ENCODE measurements at regions not wholly inside any gene's neighbourhood (a gene's known extent, or its start where the extent isn't known, plus 50 kb on each side); places are given as distances from the start of the nearest gene placed in this dataset.

DNA sequence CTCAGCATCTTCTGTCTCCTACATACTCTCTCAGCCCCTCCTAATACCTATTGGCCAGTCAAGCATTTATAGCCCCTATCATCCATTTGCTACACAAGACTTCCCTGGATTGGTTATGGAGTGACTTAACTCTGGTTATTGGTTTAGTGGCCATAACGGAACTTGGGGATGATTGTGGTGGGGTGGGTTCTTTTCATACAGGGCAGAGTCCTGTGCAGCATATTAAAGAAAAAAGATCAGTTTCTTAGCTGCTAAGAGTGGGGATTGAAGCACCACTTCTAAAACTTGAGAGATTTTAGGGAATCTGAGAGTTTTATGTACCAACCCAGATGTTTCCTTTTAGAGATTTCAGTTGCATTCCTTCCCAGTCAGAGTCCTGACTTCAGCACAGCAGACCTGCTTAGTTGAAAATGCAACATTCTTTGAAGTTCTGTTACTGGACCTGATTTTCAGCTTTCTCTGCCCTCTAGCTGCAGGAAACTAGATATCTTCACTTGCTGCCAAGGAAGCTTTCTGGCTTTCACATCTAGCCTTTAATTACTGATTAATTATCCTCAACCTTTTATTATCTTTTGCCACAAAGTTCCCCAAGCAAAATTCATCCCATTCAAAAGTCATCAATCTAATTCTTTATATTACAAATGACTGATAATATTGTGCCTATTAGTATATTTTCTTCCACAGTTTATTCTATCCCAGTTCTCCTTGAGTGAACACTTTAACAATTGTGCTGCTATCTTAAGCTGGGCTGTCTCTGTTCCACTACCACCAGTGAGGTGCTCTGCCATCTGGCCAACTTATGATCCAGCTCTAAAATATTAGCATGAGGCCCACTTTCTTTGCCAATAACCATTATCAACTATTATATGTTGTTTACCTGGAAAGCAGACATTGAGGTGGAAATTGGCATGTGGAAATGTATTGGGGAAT, 906.0 kb upstream of the ALCAM start:
- DNase-seq (ENCODE audit: low read depth in 2 of 2) = peak; percentile 45 to 57

DNA sequence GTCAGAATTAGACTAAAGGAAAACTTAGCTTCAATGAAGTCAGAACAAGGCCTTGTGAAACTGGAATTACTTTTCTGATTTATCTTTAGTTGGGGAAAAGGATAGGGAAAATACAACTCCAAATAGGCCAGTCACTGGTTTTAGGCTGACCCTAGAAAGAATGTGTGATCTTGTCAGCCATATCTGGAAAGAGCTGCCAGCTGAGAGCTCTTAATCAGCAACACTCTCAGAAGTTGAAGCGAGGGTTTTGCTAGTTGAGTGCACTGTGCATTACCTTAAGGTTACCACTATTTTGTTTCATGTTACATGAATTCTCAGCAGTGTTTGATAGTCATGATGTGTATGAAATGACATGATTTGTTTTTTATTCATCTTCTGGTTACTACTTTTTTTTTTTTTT, 905.3 kb upstream of the ALCAM start:
- no peak for DNase-seq (ENCODE audit: low read depth in 2 of 2)

DNA sequence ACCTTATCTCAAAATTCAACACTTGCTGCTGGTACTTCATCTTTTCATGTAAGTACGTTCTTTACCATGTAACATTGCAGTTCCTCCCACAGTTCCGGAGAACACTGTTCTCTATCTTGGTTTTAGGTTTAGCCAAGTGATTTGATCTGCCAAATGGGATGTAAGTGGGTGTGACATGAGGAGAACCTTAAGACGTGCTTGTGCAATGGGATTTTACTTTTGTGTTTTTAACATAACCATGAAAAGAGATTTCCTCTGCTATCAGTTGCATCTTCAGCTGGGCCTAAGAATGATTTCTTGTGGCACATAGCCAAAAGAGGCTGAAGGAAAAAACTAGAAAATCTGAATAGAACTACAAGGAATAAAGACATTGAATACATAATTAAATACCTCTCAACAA, 894.5 kb upstream of the ALCAM start:
- no peak for DNase-seq (ENCODE audit: low read depth in 2 of 2)

DNA sequence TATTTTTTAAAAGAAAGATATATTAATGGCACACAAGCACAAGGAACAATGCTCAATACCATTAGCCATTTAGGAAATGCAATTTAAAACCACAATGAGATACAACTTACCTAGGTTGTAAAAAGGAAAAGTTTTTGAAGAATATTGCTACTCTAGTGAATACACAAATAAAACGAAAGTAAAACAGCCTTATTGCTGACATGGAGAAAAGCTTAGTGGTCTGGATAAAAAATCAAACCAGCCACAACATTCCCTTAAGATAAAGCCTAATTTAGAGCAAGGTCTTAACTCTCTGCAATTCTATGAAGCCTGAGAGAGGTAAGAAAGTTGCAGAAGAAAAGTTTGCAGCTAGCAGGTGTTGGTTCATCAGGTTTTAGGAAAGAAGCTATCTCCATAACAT, 892.7 kb upstream of the ALCAM start:
- DNase-seq (ENCODE audit: low read depth in 2 of 2) = no peak

DNA sequence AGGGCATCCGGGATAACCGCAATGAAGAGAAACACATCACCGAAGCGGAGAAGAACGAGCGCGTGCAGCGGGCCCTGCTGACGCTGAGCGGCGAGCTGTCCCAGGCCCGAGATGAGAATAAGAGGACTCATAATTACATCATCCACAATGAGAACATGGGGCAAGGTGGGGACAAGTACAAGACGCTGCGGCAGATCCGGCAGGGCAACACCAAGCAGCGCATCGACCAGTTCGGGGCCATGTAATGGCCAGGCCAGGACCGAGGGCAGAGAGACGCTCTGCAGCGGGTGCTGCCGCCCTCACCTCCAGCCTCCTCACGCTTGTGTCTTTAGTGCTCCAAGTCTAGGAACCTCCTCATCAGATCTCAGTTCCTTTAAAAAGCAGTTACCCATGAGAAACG, 863.7 kb upstream of the ALCAM start:
- DNase-seq (ENCODE audit: low read depth in 2 of 2) = no peak

DNA sequence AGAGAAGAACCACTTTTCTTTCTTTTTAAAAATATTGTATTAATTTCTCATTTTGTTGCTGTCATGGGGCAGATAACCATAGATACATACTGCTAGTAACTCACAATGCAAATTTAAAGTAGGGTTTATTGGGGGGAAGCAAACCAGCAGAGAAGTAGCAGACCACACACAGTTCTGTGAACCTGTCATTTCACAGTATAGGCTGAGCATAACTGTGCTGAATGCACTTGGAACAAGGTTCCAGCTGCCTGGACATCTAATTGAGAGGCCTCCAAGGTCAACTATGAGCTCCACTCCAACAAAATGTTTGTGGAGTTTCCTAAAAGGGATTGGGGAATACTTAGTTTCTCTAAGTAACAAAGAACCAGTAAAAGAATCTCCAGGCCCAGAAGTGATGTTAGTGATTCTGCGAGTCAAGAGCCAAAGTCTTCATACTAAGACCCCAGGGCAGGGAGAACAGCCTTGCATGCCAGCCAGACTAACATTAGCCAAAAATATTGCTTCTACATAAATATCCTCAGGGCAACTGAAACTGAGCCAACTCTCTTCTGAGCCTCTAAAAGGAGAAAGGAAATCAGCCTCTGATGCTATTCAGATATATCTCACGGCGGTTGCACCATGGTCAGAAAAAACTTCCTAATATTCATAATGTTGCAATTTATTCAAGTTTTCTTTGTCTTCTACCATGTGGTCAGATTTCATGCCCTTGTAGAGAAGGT, 856.4 kb upstream of the ALCAM start:
- DNase-seq (ENCODE audit: low read depth in 2 of 2) = no peak

DNA sequence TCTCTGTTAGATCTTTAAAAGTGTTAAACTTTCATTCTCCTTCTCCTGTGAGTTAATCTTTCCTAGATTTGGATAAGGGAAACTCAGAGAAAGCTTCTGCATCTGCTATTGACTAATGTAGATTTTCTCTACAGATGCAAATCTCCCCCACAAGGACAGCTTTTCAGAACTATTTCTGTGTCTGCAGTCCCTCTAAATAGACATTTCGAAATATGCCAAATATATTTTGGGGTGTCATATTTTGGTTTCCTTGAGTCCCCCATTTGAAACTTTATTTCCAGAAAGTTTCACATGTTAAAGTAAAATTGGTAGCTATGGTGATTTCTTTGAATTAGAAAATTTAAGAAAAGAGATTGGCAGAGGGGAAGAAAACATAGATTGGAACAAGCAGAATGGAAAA, 852.3 kb upstream of the ALCAM start:
- DNase-seq (ENCODE audit: low read depth in 2 of 2) = no peak

DNA sequence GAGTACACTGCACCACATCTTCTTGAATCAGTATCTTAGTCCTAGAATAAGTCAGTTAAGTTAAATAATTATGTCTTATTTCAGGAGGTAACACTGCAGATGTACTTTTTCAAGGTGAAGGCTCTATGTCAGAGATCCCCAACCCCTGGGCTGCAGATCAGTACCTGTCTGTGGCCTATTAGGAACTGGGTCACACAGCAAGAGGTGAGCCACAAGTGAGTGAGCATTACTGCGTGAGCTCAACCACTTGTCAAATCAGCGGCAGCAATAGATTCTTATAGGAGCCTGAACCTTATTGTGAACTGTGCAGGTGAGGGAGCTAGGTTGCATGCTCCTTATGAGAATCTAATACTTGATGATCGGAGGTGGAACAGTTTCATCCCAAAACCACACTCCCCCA, 851.9 kb upstream of the ALCAM start:
- no peak for DNase-seq (ENCODE audit: low read depth in 2 of 2)

DNA sequence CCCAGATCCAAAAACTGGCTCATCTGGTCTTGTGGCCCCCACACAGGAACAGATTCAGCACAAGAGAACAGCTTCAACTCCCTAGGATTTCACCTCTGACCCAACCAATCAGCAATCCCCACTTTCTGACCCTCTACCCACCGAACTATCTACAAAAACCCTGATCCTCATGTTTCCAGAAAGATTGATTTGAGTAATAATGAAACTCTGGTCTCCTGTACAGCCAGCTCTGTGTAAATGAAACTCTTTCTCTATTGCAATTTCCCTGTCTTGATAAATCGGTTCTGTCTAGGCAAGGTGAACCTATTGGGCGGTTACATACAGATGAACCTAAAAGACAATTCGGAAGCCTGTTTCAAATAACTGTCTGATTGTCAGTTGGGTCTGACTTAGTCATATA, 847.6 kb upstream of the ALCAM start:
- DNase-seq (ENCODE audit: low read depth in 2 of 2) = no peak

DNA sequence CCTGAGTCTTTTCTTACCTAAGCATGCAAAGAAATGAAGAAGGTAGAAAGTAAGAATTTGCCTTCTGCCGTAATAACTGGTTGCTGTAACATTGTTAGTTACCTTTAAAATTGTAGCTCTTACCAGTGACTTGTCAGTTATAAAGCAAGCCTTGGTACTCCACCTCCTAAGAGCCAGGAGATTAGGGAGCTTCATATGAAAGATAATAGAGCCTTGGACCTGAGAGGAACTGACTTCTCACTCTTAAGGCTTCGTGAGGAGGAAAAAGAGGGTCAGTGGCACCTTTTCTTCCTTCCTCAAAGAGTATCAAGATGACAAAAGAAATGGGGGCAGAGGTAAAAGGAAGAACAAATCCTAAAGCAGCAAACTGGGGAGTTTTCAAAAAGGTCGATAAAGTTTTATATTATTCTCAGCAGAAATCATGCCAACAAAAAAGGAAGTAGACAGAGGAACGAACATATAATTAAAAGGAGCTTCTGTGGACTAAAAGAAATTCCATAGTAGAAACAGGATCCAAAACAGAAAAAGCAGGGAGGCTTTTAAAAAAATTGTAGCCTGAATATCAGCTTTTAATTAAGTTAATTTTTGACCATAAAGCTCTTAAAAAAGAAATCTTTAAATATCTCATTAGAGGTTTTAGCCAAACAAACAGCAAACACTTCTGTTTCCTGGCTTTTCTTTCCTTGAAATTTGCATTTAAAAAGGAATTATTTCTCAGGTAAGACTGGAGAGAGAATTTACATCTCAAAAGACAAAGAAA, 847.1 kb upstream of the ALCAM start:
- DNase-seq (ENCODE audit: low read depth in 2 of 2) = no peak

DNA sequence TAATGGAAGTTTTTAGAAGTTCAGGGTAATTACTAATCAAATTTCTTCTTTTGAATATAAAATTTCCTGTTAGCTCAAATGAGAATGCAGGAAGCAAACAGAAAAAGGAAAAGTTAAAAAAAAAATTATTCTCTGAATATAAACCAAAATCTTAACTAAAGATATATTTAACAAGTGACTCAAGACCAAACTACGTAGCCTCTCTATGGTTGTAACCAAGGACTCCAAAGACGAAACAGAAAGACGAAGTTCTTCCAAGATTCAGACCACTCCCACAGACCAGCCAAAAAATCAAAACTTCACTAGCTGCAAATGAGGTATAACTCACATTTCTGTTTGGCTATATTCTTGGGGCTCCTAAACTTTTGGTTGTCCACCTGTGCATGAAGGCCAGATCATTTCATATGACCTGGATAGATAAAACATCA, 846.5 kb upstream of the ALCAM start:
- no peak for DNase-seq (ENCODE audit: low read depth in 2 of 2)

DNA sequence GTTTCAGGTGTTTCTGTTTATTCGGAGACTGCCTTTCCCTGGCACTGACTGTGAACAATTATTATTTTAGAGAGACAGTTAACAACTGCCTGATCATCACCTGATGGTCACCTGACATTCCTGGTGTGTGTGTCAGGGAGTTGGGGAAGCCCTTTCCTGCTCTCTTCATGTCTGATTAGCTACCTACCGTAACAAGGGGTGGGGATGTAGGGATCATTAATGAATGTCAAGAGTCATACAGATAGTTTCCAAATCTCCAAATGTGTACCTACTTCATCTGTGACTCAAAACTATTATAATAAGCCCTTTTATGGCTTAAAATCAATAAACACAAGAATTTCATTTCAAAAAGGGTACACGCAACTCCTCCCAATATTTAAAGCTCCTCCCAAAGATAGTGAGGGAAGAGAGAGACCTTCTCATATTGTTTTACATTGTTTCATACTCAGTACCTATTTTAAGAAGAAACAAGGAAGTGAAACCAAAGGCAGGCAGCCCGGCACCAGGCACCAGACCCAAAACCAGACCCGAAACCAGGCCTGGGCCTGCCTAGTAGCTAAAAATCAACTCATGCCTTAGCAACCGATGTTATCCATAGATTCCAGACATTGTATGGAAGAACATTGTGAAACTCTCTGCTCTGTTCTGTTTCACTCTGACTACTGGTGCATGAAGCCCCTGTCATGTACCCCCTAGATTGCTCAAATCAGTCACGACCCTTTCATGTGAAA, 844.9 kb upstream of the ALCAM start:
- DNase-seq (ENCODE audit: low read depth in 2 of 2) = no peak

DNA sequence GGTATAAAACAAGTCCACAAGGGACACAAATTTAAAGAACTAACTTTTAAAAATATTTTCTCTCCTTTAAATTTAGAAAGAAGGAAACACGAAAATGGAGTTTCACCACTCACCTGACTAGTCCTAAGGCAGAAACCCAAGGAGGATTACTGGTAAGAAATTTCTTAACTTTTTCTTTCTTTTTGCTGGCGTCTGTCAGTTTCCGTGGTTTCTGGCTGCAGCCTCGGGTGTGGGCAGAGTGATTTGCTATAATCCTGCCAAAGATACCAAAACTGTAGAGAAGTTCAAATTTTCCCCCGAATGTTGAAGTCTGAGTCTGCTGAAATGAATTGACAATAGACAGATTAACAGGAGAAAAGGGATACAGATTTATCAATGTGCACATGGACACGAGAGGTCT, 843.6 kb upstream of the ALCAM start:
- no peak for DNase-seq (ENCODE audit: low read depth in 2 of 2)

DNA sequence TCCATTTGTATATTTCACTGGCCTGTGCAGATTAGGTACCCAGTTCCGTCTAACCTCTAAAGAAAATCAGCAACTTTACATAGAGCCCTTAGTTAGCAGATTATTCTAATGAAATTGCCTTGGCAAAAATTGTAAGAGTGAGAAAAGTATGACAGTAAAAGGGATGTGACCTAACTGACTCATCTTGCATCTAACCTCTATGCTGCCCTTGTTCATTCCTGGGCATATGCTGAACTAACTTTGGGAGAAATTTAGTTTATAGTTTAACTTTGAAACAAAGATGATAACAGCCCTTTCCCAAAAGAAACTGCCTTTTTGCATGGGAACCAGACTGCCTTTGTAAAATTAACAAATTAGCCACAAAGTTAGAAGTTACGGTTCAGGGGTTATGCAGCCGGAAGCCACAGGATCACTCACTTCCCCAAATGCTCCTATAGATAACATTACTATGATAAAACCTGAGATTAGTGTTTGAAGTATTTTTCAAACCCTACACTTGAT, 839.8 kb upstream of the ALCAM start:
- DNase-seq (ENCODE audit: low read depth in 2 of 2) = no peak

DNA sequence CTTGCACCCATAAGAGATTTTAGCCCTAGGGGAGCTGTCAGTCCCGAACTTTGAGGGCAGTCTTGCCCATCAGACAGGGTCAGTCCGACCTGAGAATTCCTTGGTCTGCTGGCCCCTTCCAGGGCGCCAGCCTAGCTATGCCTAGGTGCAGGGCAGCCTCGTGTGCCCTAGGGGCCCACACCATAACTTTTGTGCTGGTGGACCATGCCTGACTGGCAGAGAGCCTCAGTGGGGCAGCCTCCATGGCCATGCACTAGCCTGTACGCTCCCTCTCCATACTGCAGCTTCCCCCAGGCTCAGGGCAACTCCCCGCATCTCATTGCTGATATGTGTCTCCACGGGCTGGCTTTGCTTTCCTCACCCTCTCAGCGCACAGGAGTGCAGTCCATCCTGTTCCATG, 835.8 kb upstream of the ALCAM start:
- no peak for DNase-seq (ENCODE audit: low read depth in 2 of 2)

DNA sequence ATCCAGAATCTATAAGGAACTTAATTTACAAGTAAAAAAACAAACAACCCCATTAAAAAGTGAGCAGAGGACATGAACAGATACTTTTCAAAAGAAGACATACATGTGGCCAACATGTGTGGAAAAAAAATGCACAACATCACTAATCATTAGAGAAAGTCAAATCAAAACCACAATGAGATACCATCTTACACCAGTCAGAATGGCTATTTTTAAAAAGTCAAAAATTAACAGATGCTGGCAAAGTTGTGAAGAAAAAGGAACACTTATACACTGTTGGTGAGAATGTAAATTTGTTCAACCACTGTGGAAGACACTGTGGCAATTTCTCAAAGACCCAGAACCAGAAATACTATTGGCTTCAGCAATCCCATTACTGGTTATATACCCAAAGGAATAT, 830.0 kb upstream of the ALCAM start:
- no peak for DNase-seq (ENCODE audit: low read depth in 2 of 2)

DNA sequence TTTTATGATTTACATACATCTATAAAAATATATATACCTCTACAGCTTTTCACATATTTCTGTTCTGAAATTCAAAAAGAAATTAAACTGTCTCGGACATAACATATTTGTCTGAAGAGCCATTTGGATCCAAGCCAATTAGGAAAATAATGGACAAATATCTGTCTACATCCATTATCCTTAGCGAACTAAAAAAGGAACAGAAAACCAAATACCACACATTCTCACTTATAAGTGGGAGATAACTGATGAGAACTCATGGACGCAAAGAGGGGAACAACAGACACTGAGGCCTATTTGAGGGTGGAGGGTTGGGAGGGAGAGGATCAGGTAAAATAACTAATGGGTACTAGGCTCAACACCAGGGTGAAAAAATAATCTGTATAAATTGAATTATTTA, 829.4 kb upstream of the ALCAM start:
- no peak for DNase-seq (ENCODE audit: low read depth in 2 of 2)

DNA sequence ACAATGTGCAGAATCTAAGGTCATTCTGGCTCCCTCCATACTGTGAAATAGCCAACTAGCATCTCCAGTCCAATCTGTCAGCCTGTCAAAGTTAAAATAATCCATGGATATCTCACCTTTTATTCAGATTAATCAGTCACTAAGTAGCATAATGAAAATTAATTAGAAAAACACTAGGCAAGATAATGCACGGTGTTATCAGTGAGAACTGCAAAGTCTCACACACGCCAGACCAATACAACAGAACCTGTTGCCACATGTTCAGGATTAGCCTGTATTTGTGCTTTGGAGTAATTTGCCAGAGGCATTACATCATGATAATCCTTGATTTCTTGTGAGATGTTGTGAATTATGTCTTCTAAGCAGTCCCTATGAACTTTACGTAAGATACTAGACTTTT, 820.4 kb upstream of the ALCAM start:
- DNase-seq (ENCODE audit: low read depth in 2 of 2) = no peak

DNA sequence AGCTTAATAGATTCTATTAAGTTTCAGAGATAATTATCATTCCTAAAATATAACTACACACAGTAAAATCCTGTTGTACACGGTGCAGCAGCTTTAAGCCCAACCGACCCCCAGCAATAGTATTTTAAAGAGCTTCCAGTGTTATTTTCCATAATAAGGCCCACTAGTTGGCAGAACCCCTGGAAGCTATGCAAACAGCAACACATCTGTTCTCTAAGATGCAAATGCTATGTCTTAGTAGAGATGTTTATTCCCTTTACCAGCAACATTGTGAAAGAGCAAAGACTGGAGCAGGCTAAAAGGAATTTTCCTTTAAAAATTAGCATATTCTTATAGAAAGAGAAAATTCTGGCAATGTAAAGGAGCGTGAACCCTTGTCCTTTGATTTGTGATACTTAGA, 819.7 kb upstream of the ALCAM start:
- no peak for DNase-seq (ENCODE audit: low read depth in 2 of 2)

DNA sequence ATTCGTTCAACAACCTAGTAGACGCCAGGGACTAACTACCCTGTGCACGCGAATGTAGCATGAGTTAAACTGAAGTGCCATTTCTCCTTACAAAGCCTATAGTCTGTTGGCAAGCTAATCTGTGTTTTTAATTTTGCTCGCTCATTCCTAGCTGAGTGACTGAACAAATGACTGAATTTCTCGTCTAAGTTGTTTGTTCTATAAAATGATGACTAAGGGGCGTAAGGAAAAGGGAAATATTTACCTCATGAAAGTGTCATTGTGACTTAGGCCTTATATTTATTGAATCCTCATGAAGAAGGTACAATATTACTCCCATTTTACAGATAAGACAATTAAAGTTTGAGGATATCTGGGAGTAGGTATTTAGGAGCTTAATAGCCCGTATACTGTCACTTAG, 818.3 kb upstream of the ALCAM start:
- DNase-seq (ENCODE audit: low read depth in 2 of 2) = no peak

DNA sequence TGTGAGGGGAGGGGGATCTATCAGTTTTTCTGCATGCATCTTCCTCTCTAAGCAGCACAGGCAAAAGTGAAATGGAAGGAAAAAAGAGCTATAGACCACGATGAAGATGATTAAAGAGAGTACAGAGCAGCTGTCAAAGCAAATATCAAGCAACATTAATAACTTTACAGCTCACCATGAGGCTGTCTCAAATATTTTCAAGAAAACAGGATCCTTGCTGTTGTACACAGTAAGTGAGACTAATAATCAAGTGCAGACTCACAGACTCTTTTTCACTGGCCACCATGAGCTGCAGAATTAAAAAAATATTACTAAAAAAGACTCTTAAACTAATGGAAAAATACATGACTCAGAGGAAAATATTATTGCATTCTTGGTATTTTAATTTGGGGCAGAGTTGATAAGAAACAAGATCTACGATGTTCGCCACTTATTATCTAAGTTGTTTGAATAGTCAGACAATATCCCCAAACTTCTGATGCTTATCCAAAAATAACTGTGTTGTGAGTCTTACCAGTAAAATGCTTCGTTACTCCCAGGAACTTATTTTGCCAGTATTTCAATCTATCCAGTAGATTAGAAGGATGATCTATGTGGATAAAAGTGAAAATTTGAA, 817.5 kb upstream of the ALCAM start:
- no peak for DNase-seq (ENCODE audit: low read depth in 2 of 2)

Data from fibroblast of skin of left biceps (primary cell).